AG09319 (cell line): ENCODE measurements at regions not wholly inside any gene's neighbourhood (a gene's known extent, or its start where the extent isn't known, plus 50 kb on each side); places are given as distances from the start of the nearest gene placed in this dataset.

Source experiments
- DNase-seq: peaks from one replicate; pipeline ENCODE4 v3.0.0-alpha.2; 2010; ENCODE audit warnings: low read depth; ENCODE audit errors: extremely low read depth
- TF ChIP-seq, protein P1 (sequence below): IDR thresholded peaks from 2 replicates; pipeline ENCODE4 v1.5.1; 2011; ENCODE audit warnings: low read depth, mild to moderate bottlenecking, inconsistent platforms, low read length, moderate library complexity

DNA sequence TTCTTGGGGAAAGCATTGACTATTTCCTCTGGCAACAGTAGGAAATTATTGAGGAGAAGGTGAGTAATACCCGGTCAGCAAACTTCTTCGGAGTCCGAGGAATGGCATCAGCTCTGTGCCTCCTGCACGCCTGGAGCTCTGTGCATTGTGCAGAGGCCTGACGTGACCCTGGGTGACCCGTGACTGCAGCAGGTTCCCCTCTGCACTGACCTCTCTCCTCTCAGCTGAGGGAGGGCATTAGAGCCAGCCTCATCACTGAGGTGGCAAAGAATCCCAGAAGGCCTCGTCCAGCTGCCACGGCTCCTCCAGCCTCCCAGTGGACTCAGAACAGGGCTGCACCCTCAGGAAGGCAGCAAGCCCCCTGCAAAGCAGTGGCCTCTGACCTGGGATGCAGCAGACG lies 502.9 kb downstream of the CD83 start:
- TF ChIP-seq, protein P1, sequence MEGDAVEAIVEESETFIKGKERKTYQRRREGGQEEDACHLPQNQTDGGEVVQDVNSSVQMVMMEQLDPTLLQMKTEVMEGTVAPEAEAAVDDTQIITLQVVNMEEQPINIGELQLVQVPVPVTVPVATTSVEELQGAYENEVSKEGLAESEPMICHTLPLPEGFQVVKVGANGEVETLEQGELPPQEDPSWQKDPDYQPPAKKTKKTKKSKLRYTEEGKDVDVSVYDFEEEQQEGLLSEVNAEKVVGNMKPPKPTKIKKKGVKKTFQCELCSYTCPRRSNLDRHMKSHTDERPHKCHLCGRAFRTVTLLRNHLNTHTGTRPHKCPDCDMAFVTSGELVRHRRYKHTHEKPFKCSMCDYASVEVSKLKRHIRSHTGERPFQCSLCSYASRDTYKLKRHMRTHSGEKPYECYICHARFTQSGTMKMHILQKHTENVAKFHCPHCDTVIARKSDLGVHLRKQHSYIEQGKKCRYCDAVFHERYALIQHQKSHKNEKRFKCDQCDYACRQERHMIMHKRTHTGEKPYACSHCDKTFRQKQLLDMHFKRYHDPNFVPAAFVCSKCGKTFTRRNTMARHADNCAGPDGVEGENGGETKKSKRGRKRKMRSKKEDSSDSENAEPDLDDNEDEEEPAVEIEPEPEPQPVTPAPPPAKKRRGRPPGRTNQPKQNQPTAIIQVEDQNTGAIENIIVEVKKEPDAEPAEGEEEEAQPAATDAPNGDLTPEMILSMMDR = no peak
- DNase-seq = no peak

DNA sequence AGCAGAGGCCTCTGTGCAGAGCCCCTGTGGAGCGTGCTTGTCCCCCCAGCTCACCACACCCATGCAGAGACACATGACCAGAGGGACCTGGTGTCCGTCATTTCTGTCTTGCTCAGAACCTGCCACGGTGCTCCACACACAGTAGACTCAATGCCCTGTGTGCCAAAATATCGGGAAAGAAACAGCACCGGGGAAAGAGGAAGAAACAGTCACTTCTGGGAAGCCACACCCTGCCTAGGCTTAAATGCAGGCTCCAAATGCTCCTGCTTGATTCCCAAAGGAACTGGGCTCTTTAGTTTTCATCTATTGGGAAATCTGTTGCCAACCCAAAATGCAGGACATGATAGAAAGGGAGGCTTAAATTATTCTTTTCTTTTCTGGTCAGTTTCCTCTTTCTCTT lies 503.9 kb downstream of the CD83 start:
- DNase-seq = no peak
- TF ChIP-seq, protein P1 = no peak

DNA sequence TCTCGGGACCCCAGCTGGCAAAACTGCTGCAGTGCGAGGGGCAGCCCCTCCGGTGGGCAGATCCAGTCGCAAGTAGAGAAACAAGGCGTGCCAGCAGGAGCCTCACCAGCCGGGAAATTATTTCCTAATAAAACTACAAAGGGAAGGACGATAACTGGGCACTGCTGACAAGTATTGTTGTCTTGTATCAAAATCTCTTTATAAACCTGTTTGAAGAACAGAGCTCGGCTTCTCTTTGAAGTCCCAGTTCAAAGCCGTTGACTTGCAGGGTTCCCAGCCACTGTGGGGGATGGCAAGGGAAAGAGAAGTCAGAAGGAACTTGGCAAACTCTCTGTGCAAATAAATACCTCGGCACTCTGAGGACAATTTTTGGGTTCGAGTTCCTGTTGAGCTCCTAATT lies 504.5 kb downstream of the CD83 start:
- TF ChIP-seq, protein P1 = no peak

DNA sequence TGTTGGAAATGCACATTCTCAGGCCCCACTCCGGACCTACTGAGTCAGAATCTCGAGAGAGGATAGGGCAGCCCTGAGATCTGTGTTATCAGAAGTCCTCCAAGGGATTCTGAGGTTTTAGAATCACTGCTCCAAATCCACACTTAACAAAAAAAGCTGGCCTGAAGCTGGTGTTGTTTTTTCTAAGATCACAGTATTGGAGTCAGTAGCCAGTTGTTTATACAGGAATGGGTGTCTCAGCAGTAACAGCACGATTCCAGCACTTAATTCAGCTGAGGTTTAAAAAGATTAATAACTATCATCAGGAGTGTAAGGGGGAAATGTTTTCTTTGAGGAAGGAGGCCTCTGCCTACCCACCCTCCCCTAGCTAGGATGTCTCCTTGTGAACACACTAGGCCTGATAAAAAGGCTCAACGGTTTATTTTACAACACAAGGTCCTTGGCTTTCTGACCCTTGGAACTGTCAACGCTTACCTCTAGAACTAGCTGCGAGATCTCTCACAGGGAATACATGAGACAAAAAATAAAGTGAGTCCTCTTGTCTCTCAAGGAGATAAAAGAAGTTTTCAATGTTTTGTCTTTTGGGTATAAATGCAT lies 505.4 kb downstream of the CD83 start:
- TF ChIP-seq, protein P1 = no peak
- DNase-seq = no peak

More for the DNA sequence above, 504.5 kb downstream of the CD83 start:
- no peak for DNase-seq

DNA sequence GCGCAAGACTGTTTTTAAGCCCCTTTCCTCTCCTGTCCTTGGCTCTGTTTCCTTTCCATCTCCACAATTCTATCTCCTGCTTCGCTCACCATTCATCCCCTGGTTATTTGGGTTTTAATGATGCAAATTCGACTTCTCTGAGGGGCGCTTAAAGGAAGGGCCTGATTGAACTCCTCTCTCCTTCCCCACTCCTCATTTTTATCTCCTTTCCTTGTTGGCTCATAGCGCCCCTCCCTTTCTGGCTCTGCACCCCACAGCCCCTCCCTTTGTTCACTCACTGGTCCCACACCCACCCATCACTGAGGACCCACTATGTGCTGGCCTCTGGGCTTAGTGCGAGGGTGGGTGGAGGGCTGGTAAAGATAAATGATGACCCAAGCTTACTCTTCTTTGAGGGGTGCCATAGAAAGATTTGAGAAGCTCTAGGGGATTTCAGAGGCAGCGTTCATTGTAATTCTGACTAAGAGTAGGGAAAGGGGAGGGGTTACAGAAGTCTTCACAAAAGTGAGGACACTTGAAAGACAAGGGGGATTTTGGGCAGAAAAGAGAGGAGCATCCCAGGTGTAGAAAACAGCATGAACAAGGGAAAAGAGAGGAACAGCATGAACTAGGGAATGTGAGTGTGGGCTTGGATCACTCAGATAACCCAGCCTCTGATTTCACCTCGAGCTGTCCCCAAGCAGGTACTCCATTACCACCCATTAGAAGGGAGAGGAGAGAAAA lies 507.8 kb downstream of the CD83 start:
- DNase-seq = no peak
- TF ChIP-seq, protein P1 = no peak

DNA sequence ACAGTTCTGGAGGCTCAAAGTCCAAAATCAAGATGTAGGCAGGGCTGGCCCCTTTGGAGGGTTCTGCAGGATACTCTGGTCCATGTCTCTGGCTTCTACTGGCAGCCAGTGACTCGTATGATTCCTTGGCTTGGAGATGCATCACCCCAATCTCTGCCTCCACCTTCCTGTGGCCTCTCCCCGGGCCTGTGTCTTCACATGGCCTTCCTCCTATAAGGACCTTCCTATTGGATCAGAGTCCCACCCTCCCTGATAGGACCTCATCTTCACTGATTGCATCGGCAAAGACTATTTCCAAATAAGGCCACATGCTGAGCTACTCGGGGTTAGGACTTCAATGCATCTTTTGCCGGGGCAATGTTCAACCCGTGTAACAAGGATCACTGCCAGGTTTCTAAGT lies 509.0 kb downstream of the CD83 start:
- TF ChIP-seq, protein P1 = no peak

GRCh38 chr6:14630016-14630415 lies 512.4 kb downstream of the CD83 start:
- no peak for DNase-seq
- TF ChIP-seq, protein P1 = no peak

More for the DNA sequence above, 509.0 kb downstream of the CD83 start:
- DNase-seq = no peak
